HFFc6 (cell line): ENCODE measurements at regions not wholly inside any gene's neighbourhood (a gene's known extent, or its start where the extent isn't known, plus 50 kb on each side); places are given as distances from the start of the nearest gene placed in this dataset.

Experiments
- DNase-seq: peaks from one replicate; pipeline ENCODE4 v3.0.0-alpha.2; 2018
- H3K27ac Mint-ChIP-seq: 2 replicates; pipeline ENCODE4 v1.8.0; 2020; ENCODE audit warnings: mild to moderate bottlenecking, mixed read lengths
- H3K27me3 Mint-ChIP-seq: 2 replicates; pipeline ENCODE4 v1.8.0; 2021; ENCODE audit warnings: mild to moderate bottlenecking, moderate library complexity, mixed read lengths; ENCODE audit not compliant: insufficient read depth
- H3K36me3 Mint-ChIP-seq: 2 replicates; pipeline ENCODE4 v1.8.0; 2021; ENCODE audit warnings: low read depth, mixed read lengths
- H3K4me1 Mint-ChIP-seq: 2 replicates; pipeline ENCODE4 v1.8.0; 2020; ENCODE audit warnings: low read depth, mixed read lengths
- H3K4me3 Mint-ChIP-seq: 2 replicates; pipeline ENCODE4 v1.8.0; 2020; ENCODE audit warnings: mild to moderate bottlenecking, moderate library complexity, mixed read lengths
- H3K9me3 Mint-ChIP-seq: 2 replicates; pipeline ENCODE4 v1.8.0; 2020; ENCODE audit warnings: mild to moderate bottlenecking, mixed read lengths
- TF ChIP-seq, protein P1 (sequence below): fragments of 200-600 bp; sonication (generic); IDR thresholded peaks from 2 replicates; pipeline ENCODE4 v1.5.0; 2021; ENCODE audit warnings: antibody characterized with exemption, mild to moderate bottlenecking

DNA sequence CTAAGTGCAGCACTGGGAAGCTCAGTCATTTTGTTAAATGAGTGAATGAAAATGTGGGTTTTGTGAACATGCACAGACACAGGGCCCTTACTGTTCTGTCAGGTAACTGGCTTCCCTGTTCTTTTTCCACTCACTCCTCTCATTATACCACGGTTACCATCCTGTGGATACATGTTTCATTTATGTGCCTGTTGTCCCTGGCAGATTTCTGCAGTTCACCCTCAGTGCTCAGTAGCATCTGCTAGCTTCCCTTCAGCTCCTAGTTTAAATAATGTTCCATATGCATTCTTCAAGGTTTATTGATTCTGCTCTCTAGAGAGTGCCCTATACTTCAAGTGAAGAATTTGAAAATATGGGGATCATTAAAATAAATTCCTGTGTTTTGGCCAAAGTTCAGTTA is 1634.3 kb upstream of the ADGRL3 start:
- peaks cover 2% of the 10 kb centered on the region; the same call in 1 of the 2 replicates for H3K27me3 Mint-ChIP-seq
- peaks cover 9% of the 10 kb centered on the region; the same call in 1 of the 2 replicates for H3K9me3 Mint-ChIP-seq
- TF ChIP-seq, protein P1, sequence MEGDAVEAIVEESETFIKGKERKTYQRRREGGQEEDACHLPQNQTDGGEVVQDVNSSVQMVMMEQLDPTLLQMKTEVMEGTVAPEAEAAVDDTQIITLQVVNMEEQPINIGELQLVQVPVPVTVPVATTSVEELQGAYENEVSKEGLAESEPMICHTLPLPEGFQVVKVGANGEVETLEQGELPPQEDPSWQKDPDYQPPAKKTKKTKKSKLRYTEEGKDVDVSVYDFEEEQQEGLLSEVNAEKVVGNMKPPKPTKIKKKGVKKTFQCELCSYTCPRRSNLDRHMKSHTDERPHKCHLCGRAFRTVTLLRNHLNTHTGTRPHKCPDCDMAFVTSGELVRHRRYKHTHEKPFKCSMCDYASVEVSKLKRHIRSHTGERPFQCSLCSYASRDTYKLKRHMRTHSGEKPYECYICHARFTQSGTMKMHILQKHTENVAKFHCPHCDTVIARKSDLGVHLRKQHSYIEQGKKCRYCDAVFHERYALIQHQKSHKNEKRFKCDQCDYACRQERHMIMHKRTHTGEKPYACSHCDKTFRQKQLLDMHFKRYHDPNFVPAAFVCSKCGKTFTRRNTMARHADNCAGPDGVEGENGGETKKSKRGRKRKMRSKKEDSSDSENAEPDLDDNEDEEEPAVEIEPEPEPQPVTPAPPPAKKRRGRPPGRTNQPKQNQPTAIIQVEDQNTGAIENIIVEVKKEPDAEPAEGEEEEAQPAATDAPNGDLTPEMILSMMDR, result no peak
- no peak overlapping the region for H3K27ac Mint-ChIP-seq
- H3K4me3 Mint-ChIP-seq, result no peak overlapping the region
- no peaks in the 10 kb centered on the region for H3K4me1 Mint-ChIP-seq
- DNase-seq, result no peak
- H3K36me3 Mint-ChIP-seq, result no peaks in the 10 kb centered on the region

DNA sequence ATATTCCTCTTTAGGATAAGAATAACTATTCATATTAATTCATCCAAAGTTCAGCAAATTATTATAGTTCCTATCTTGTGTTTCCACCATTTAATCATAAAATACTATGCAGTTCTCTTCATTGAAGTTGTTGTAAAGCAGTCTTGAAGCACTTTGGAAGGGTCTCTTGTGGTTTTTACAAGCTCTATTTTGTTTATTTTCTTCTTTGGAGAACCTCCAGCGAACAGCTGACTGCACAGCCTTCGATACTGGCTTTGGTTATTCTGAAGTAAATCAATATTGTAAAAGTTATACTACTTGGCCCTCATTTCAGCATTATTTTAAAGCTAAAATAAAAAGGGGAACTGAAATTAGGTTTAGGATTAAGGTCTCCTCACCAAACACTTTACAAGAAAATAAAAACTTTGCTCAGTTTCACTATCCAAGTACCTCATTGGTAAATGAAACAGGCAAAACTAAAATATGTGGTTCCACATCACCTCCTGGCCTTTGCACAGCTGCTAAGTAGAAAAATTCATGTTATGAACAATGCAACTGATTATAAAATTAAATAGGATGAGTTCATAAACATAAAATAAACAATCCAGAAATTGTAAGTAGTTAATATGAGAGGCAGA is 1629.2 kb upstream of the ADGRL3 start:
- Mint-ChIP-seq H3K9me3 (peaks cover 3% of the 10 kb centered on the region; the same call in 1 of the 2 replicates), H3K27me3 (peaks cover 2% of the 10 kb centered on the region; the same call in 1 of the 2 replicates), H3K4me1 (no peaks in the 10 kb centered on the region), H3K36me3 (no peaks in the 10 kb centered on the region), H3K4me3 (no peak overlapping the region), H3K27ac (no peak overlapping the region)
- DNase-seq, result no peak
- TF ChIP-seq, protein P1, result no peak

DNA sequence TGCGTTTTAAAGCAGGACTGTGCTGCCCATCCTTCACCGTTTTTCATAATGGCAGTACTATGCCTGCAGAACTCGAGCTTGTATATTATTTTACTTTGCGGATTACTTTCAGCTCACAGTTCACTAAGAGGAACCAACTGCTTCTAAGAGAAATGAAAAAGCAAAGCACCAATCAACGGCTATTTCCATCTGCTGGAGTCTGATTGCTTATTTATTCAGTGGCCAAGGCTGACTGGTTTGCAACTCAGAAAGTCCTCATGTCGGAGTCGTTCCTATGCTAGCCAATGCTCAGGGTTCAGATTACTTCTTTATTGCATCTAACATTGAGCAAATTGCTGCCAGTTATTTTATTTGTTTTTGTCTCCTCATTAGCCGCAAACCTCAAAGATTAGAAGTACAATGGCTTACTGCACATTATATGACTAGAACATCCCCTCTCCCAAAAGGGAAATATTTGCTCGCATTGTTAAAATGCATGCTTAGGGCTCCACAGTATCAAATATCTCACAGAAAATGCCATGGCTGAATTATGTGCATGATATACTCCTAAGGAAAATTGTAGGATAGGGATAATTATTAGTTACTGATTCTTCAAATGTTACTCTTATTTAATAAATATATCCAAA is 1628.2 kb upstream of the ADGRL3 start:
- H3K9me3 Mint-ChIP-seq, result peaks cover under 1% of the 10 kb centered on the region; the same call in 1 of the 2 replicates
- no peak overlapping the region for H3K27ac Mint-ChIP-seq
- H3K27me3 Mint-ChIP-seq, result peaks cover 2% of the 10 kb centered on the region; the same call in 1 of the 2 replicates
- DNase-seq, result no peak
- TF ChIP-seq, protein P1, result no peak
- no peaks in the 10 kb centered on the region for H3K36me3 Mint-ChIP-seq
- H3K4me1 Mint-ChIP-seq, result no peaks in the 10 kb centered on the region
- no peak overlapping the region for H3K4me3 Mint-ChIP-seq

- TF ChIP-seq, protein P1, result no peak
- Mint-ChIP-seq H3K4me1 (no peaks in the 10 kb centered on the region), H3K27me3 (no peaks in the 10 kb centered on the region), H3K9me3 (peaks cover 37% of the 10 kb centered on the region), H3K36me3 (no peaks in the 10 kb centered on the region), H3K27ac (no peak overlapping the region), H3K4me3 (no peak overlapping the region)
- no peak for DNase-seq
These were observed 1616.1 kb upstream of the ADGRL3 start for GRCh38 chr4:59583845-59584568.

- no peaks in the 10 kb centered on the region for H3K27me3 Mint-ChIP-seq
- H3K36me3 Mint-ChIP-seq, result no peaks in the 10 kb centered on the region
- H3K27ac Mint-ChIP-seq, result no peak overlapping the region
These were observed 1602.4 kb upstream of the ADGRL3 start for GRCh38 chr4:59597536-59598329.

More at GRCh38 chr4:59597536-59598329, 1602.4 kb upstream of the ADGRL3 start:
- TF ChIP-seq, protein P1, result no peak
- DNase-seq, result no peak
- H3K4me1 Mint-ChIP-seq, result no peaks in the 10 kb centered on the region
- H3K9me3 Mint-ChIP-seq, result peaks cover 17% of the 10 kb centered on the region
- H3K4me3 Mint-ChIP-seq, result no peak overlapping the region
